Endothelial cell (in vitro differentiated cells): ENCODE measurements at regions not wholly inside any gene's neighbourhood (a gene's known extent, or its start where the extent isn't known, plus 50 kb on each side); places are given as distances from the start of the nearest gene placed in this dataset.

Experiments used
- DNase-seq: peaks from one replicate; pipeline ENCODE4 v3.0.0; 2021; ENCODE audit warnings: low spot score
- H3K27ac Mint-ChIP-seq: one replicate; pipeline ENCODE4 v1.8.0; 2021; ENCODE audit warnings: mixed read lengths, inconsistent platforms; ENCODE audit not compliant: unreplicated experiment
- H3K27me3 Mint-ChIP-seq: one replicate; pipeline ENCODE4 v1.8.0; 2021; ENCODE audit warnings: mild to moderate bottlenecking, moderate library complexity, mixed read lengths, inconsistent platforms; ENCODE audit not compliant: unreplicated experiment
- H3K36me3 Mint-ChIP-seq: one replicate; pipeline ENCODE4 v1.8.0; 2021; ENCODE audit warnings: mild to moderate bottlenecking, low read depth, mixed read lengths, inconsistent platforms; ENCODE audit not compliant: unreplicated experiment
- H3K4me1 Mint-ChIP-seq: one replicate; pipeline ENCODE4 v1.8.0; 2021; ENCODE audit warnings: mild to moderate bottlenecking, mixed read lengths, inconsistent platforms; ENCODE audit not compliant: unreplicated experiment
- H3K4me3 Mint-ChIP-seq: one replicate; pipeline ENCODE4 v1.8.0; 2021; ENCODE audit warnings: mild to moderate bottlenecking, mixed read lengths, inconsistent platforms; ENCODE audit not compliant: unreplicated experiment
- H3K9me3 Mint-ChIP-seq: one replicate; pipeline ENCODE4 v1.8.0; 2021; ENCODE audit warnings: mixed read lengths, inconsistent platforms; ENCODE audit not compliant: unreplicated experiment
- CTCF ChIP-seq: fragments of 200-600 bp; sonication (generic); IDR thresholded peaks from one replicate; pipeline ENCODE4 v1.5.0; 2021; ENCODE audit warnings: antibody characterized with exemption; ENCODE audit not compliant: unreplicated experiment

GRCh38 chr2:107385921-107386320 lies 440.8 kb upstream of the RGPD4 start:
- peaks cover 1% of the 10 kb centered on the region for H3K27me3 Mint-ChIP-seq
- no peak overlapping the region for H3K4me3 Mint-ChIP-seq
- no peaks in the 10 kb centered on the region for H3K4me1 Mint-ChIP-seq
- no peak for TF ChIP-seq CTCF
- no peaks in the 10 kb centered on the region for H3K36me3 Mint-ChIP-seq
- no peak overlapping the region for H3K27ac Mint-ChIP-seq
- H3K9me3 Mint-ChIP-seq, result no peaks in the 10 kb centered on the region
- DNase-seq, result no peak

GRCh38 chr2:107392241-107392704 lies 434.4 kb upstream of the RGPD4 start:
- peaks cover 1% of the 10 kb centered on the region for H3K27me3 Mint-ChIP-seq
- H3K27ac Mint-ChIP-seq, result no peak overlapping the region
- DNase-seq, result no peak
- no peak for TF ChIP-seq CTCF
- no peak overlapping the region for H3K4me3 Mint-ChIP-seq
- H3K4me1 Mint-ChIP-seq, result no peaks in the 10 kb centered on the region
- no peaks in the 10 kb centered on the region for H3K9me3 Mint-ChIP-seq
- no peaks in the 10 kb centered on the region for H3K36me3 Mint-ChIP-seq

- Mint-ChIP-seq H3K27ac (no peak overlapping the region), H3K4me1 (no peaks in the 10 kb centered on the region), H3K27me3 (peaks cover 1% of the 10 kb centered on the region), H3K9me3 (no peaks in the 10 kb centered on the region), H3K4me3 (no peak overlapping the region), H3K36me3 (no peaks in the 10 kb centered on the region)
- no peak for TF ChIP-seq CTCF
- no peak for DNase-seq
Measured at GRCh38 chr2:107393516-107393915, 433.2 kb upstream of the RGPD4 start.

GRCh38 chr2:107398683-107399082 lies 428.0 kb upstream of the RGPD4 start:
- Mint-ChIP-seq H3K9me3 (no peaks in the 10 kb centered on the region), H3K4me1 (no peaks in the 10 kb centered on the region), H3K27me3 (no peaks in the 10 kb centered on the region), H3K36me3 (no peaks in the 10 kb centered on the region), H3K27ac (no peak overlapping the region), H3K4me3 (no peak overlapping the region)
- DNase-seq, result no peak
- no peak for TF ChIP-seq CTCF

GRCh38 chr2:107402330-107402729 lies 424.4 kb upstream of the RGPD4 start:
- no peak for TF ChIP-seq CTCF
- Mint-ChIP-seq H3K9me3 (no peaks in the 10 kb centered on the region), H3K4me1 (no peaks in the 10 kb centered on the region), H3K36me3 (no peaks in the 10 kb centered on the region), H3K27me3 (no peaks in the 10 kb centered on the region), H3K4me3 (no peak overlapping the region), H3K27ac (no peak overlapping the region)
- DNase-seq, result no peak
